GM12878 (cell line): ENCODE measurements at regions not wholly inside any gene's neighbourhood (a gene's known extent, or its start where the extent isn't known, plus 50 kb on each side); places are given as distances from the start of the nearest gene placed in this dataset.

Experiments
- CREM ChIP-seq: IDR thresholded peaks from 2 replicates; pipeline ENCODE4 v1.6.1; 2014; ENCODE audit warnings: antibody characterized with exemption, low read depth
- POLR2AphosphoS5 ChIP-seq: IDR thresholded peaks from 2 replicates; pipeline ENCODE4 v1.6.1; 2011; ENCODE audit warnings: mild to moderate bottlenecking, low read length, inconsistent platforms
- RBBP5 ChIP-seq: fragments of 200-600 bp; sonication (generic); conservative IDR thresholded peaks from 2 replicates; pipeline ENCODE4 v1.6.1; 2016
- RUNX3 ChIP-seq: IDR thresholded peaks from 2 replicates; pipeline ENCODE4 v1.6.1; 2012; ENCODE audit warnings: low read length, inconsistent platforms
- SREBF2 ChIP-seq: IDR thresholded peaks from 2 replicates; pipeline ENCODE4 v1.6.1; 2012; ENCODE audit warnings: mild to moderate bottlenecking, low read length
- ZBED1 ChIP-seq: IDR thresholded peaks from 2 replicates; pipeline ENCODE4 v1.6.1; 2016; ENCODE audit warnings: borderline replicate concordance
- TF ChIP-seq, protein P1 (sequence below): fragments of 450-650 bp; formaldehyde crosslinking; IDR thresholded peaks from 2 replicates; pipeline ENCODE4 v1.4.0; 2022; ENCODE audit warnings: mild to moderate bottlenecking, moderate library complexity
- TF ChIP-seq, protein P2 (sequence below): fragments of 450-650 bp; IDR thresholded peaks from 2 replicates; pipeline ENCODE4 v1.6.1; 2017; ENCODE audit warnings: antibody characterized with exemption, mild to moderate bottlenecking, moderate library complexity
- TF ChIP-seq, protein P3 (sequence below): IDR thresholded peaks from 2 replicates; pipeline ENCODE4 v1.6.1; 2011; ENCODE audit warnings: mild to moderate bottlenecking, low read depth, low read length, moderate library complexity; ENCODE audit not compliant: insufficient replicate concordance
- TF ChIP-seq, protein P4 (sequence below): IDR thresholded peaks from 2 replicates; pipeline ENCODE4 v1.6.1; 2011; ENCODE audit warnings: borderline replicate concordance, low read depth, mild to moderate bottlenecking, moderate library complexity, mixed read lengths, low read length; ENCODE audit not compliant: insufficient read depth; ENCODE audit errors: extremely low read length

DNA sequence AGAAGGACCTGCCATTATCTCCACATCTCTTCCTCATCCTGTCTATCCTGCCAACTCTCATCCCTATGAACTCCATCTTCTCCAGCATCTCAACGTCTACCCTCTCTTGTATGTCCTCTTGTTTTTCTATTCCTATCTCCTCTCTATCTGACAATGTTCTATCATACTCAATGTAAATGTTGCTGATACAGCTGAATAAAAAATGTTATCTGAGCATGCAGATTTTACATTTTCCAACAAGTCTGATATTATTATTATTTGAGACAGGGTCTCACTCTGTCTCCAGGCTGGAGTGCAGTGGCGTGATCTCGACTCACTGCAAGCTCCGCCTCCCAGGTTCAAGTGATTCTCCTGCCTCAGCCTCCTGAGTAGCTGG, 56.0 kb upstream of the RAI14 start (continued):
- TF ChIP-seq, protein P1, sequence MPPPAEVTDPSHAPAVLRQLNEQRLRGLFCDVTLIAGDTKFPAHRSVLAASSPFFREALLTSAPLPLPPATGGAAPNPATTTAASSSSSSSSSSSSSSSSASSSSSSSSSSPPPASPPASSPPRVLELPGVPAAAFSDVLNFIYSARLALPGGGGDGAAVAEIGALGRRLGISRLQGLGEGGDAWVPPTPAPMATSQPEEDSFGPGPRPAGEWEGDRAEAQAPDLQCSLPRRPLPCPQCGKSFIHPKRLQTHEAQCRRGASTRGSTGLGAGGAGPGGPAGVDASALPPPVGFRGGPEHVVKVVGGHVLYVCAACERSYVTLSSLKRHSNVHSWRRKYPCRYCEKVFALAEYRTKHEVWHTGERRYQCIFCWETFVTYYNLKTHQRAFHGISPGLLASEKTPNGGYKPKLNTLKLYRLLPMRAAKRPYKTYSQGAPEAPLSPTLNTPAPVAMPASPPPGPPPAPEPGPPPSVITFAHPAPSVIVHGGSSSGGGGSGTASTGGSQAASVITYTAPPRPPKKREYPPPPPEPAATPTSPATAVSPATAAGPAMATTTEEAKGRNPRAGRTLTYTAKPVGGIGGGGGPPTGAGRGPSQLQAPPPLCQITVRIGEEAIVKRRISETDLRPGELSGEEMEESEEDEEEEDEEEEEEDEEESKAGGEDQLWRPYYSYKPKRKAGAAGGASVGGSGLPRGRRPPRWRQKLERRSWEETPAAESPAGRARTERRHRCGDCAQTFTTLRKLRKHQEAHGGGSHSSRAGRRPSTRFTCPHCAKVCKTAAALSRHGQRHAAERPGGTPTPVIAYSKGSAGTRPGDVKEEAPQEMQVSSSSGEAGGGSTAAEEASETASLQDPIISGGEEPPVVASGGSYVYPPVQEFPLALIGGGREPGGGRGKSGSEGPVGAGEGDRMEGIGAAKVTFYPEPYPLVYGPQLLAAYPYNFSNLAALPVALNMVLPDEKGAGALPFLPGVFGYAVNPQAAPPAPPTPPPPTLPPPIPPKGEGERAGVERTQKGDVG (CRISPR knock-in tag), result no peak
- no peak for TF ChIP-seq ZBED1
- no peak for TF ChIP-seq RBBP5
- TF ChIP-seq, protein P2, sequence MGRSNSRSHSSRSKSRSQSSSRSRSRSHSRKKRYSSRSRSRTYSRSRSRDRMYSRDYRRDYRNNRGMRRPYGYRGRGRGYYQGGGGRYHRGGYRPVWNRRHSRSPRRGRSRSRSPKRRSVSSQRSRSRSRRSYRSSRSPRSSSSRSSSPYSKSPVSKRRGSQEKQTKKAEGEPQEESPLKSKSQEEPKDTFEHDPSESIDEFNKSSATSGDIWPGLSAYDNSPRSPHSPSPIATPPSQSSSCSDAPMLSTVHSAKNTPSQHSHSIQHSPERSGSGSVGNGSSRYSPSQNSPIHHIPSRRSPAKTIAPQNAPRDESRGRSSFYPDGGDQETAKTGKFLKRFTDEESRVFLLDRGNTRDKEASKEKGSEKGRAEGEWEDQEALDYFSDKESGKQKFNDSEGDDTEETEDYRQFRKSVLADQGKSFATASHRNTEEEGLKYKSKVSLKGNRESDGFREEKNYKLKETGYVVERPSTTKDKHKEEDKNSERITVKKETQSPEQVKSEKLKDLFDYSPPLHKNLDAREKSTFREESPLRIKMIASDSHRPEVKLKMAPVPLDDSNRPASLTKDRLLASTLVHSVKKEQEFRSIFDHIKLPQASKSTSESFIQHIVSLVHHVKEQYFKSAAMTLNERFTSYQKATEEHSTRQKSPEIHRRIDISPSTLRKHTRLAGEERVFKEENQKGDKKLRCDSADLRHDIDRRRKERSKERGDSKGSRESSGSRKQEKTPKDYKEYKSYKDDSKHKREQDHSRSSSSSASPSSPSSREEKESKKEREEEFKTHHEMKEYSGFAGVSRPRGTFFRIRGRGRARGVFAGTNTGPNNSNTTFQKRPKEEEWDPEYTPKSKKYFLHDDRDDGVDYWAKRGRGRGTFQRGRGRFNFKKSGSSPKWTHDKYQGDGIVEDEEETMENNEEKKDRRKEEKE, result no peak
- TF ChIP-seq, protein P3, sequence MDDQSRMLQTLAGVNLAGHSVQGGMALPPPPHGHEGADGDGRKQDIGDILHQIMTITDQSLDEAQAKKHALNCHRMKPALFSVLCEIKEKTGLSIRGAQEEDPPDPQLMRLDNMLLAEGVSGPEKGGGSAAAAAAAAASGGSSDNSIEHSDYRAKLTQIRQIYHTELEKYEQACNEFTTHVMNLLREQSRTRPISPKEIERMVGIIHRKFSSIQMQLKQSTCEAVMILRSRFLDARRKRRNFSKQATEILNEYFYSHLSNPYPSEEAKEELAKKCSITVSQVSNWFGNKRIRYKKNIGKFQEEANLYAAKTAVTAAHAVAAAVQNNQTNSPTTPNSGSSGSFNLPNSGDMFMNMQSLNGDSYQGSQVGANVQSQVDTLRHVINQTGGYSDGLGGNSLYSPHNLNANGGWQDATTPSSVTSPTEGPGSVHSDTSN, result no peak
- TF ChIP-seq RUNX3, result no peak
- TF ChIP-seq CREM, result no peak
- no peak for TF ChIP-seq SREBF2
- TF ChIP-seq, protein P4, sequence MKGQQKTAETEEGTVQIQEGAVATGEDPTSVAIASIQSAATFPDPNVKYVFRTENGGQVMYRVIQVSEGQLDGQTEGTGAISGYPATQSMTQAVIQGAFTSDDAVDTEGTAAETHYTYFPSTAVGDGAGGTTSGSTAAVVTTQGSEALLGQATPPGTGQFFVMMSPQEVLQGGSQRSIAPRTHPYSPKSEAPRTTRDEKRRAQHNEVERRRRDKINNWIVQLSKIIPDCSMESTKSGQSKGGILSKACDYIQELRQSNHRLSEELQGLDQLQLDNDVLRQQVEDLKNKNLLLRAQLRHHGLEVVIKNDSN, result no peak
- TF ChIP-seq POLR2AphosphoS5, result no peak
